ENCODE measurements at regions not wholly inside any gene's neighbourhood (a gene's known extent, or its start where the extent isn't known, plus 50 kb on each side); places are given as distances from the start of the nearest gene placed in this dataset.

DNA sequence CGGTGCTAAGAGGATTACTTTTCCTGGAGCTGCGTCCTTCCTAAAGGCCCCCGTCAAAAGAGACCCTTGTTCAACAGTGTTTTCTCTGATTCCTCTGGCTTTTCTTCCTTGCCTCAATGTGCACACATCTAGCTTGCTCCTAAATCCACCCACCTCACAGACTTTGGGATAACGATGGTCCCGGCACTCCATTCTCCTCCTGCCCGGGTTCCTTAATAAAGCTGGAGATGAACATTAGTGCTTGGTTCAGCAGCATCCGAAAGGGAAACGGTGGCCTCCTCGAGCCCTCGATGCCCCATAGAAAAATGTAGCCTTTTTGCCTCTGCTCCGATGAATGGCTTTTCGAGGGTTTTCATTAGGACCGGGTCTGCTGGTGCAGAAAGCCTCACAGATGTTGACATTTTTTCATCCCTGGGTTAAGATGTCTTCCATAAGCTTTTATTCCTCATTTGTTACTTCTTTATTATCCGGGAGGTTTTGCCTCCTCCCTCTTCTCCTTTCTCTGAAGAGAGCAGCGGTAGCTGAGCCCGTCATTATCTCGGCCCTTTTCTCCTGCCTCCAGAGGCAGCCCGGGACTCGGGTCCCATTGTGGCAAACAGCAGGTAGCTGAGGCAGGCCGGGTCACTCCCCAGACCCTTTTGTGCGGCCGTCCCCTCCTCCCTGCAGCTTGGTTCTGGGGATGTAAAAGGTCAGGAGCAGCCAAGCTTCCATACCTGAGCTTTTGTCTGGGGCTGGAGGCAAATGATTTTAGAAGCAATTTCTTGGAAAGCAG, 64.6 kb downstream of the CPN2 start:
- TF ChIP-seq YY1 (IDR thresholded peaks at IDR 0.05; ENCODE audit: insufficient read depth, insufficient read length) (no peak), ZNF274 (IDR thresholded peaks at IDR 0.05; ENCODE audit: low read depth, low read length) (no peak)
